Muscle layer of colon (tissue), 2 donors: ENCODE measurements at regions not wholly inside any gene's neighbourhood (a gene's known extent, or its start where the extent isn't known, plus 50 kb on each side); places are given as distances from the start of the nearest gene placed in this dataset.

Experiments used
- H3K27ac ChIP-seq: one replicate; pipeline ENCODE4 v1.7.0; 2013; ENCODE audit warnings: low read depth, mild to moderate bottlenecking, low read length, moderate library complexity
- H3K27me3 ChIP-seq, 2 donors: one replicate each; pipeline ENCODE4 v1.7.0; 2013; ENCODE audit warnings: low read length in 2 of 2, mild to moderate bottlenecking in 2 of 2; ENCODE audit not compliant: insufficient read depth in 2 of 2, control insufficient read depth in 1 of 2
- H3K36me3 ChIP-seq: one replicate; pipeline ENCODE4 v1.7.0; 2013; ENCODE audit warnings: mild to moderate bottlenecking, low read length; ENCODE audit not compliant: insufficient read depth
- H3K4me1 ChIP-seq: one replicate; pipeline ENCODE4 v1.7.0; 2013; ENCODE audit warnings: mild to moderate bottlenecking, low read length; ENCODE audit not compliant: insufficient read depth
- H3K4me3 ChIP-seq, 2 donors: one replicate each; pipeline ENCODE4 v1.7.0; 2013; ENCODE audit warnings: low read length in 2 of 2, low read depth in 1 of 2, mild to moderate bottlenecking in 1 of 2, moderate library complexity in 1 of 2
- H3K9ac ChIP-seq: one replicate; pipeline ENCODE4 v1.7.0; 2013; ENCODE audit warnings: low read length
- H3K9me3 ChIP-seq: one replicate; pipeline ENCODE4 v1.7.0; 2013; ENCODE audit warnings: mild to moderate bottlenecking, low read length
- donor health status: abdominal sarcoma.
- donor health status: Adenocarcinoma of cecum.

- no peak overlapping the region for H3K9ac ChIP-seq
- H3K4me1 ChIP-seq, result peaks cover 5% of the 10 kb centered on the region
- H3K36me3 ChIP-seq, result no peaks in the 10 kb centered on the region
- H3K27me3 ChIP-seq, result peaks cover 0 to 4% of the 10 kb centered on the region in 2 donors
- no peaks in the 10 kb centered on the region for H3K9me3 ChIP-seq
- no peak overlapping the region for H3K4me3 ChIP-seq
- H3K27ac ChIP-seq, result no peak overlapping the region
Measured at GRCh38 chr20:58024241-58024721, 204.2 kb downstream of the ANKRD60 start.

- Histone ChIP-seq H3K27me3 (peaks cover 0 to 4% of the 10 kb centered on the region in 2 donors), H3K27ac (no peak overlapping the region), H3K4me3 (no peak overlapping the region), H3K36me3 (no peaks in the 10 kb centered on the region), H3K9me3 (no peaks in the 10 kb centered on the region), H3K9ac (no peak overlapping the region), H3K4me1 (peaks cover 5% of the 10 kb centered on the region)
Measured at GRCh38 chr20:58023781-58024180, 204.7 kb downstream of the ANKRD60 start.

GRCh38 chr20:58023346-58023745 is 205.1 kb downstream of the ANKRD60 start:
- no peaks in the 10 kb centered on the region for H3K36me3 ChIP-seq
- no peaks in the 10 kb centered on the region for H3K9me3 ChIP-seq
- H3K9ac ChIP-seq, result no peak overlapping the region
- peaks cover 0 to under 1% of the 10 kb centered on the region in 2 donors for H3K27me3 ChIP-seq
- peaks cover 5% of the 10 kb centered on the region for H3K4me1 ChIP-seq
- H3K27ac ChIP-seq, result no peak overlapping the region
- no peak overlapping the region for H3K4me3 ChIP-seq

GRCh38 chr20:58022711-58023110 is 205.7 kb downstream of the ANKRD60 start:
- Histone ChIP-seq H3K4me1 (peaks cover 5% of the 10 kb centered on the region), H3K36me3 (no peaks in the 10 kb centered on the region), H3K4me3 (no peak overlapping the region), H3K27me3 (no peaks in the 10 kb centered on the region), H3K27ac (no peak overlapping the region), H3K9me3 (no peaks in the 10 kb centered on the region), H3K9ac (no peak overlapping the region)

GRCh38 chr20:58021481-58021880 is 207.0 kb downstream of the ANKRD60 start:
- no peak overlapping the region for H3K27ac ChIP-seq
- no peak overlapping the region for H3K9ac ChIP-seq
- no peaks in the 10 kb centered on the region for H3K36me3 ChIP-seq
- no peaks in the 10 kb centered on the region for H3K27me3 ChIP-seq
- no peaks in the 10 kb centered on the region for H3K9me3 ChIP-seq
- peaks cover 5% of the 10 kb centered on the region for H3K4me1 ChIP-seq
- H3K4me3 ChIP-seq, result no peak overlapping the region

- no peak overlapping the region for H3K4me3 ChIP-seq
- no peaks in the 10 kb centered on the region for H3K9me3 ChIP-seq
- H3K27me3 ChIP-seq, result no peaks in the 10 kb centered on the region
- H3K27ac ChIP-seq, result no peak overlapping the region
- H3K4me1 ChIP-seq, result peaks cover 5% of the 10 kb centered on the region
- H3K36me3 ChIP-seq, result no peaks in the 10 kb centered on the region
- no peak overlapping the region for H3K9ac ChIP-seq
Measured at GRCh38 chr20:58020656-58021454, 207.6 kb downstream of the ANKRD60 start.

GRCh38 chr20:58019850-58020625 is 208.4 kb downstream of the ANKRD60 start:
- Histone ChIP-seq H3K27ac (no peak overlapping the region), H3K27me3 (no peaks in the 10 kb centered on the region)

GRCh38 chr20:58019027-58019849 is 209.2 kb downstream of the ANKRD60 start:
- no peaks in the 10 kb centered on the region for H3K36me3 ChIP-seq

More at GRCh38 chr20:58019850-58020625, 208.4 kb downstream of the ANKRD60 start:
- Histone ChIP-seq H3K4me1 (peaks cover 5% of the 10 kb centered on the region), H3K9ac (no peak overlapping the region), H3K36me3 (no peaks in the 10 kb centered on the region), H3K9me3 (no peaks in the 10 kb centered on the region), H3K4me3 (no peak overlapping the region)

GRCh38 chr20:58018590-58018989 is 209.9 kb downstream of the ANKRD60 start:
- H3K9ac ChIP-seq, result no peak overlapping the region
- peaks cover 5% of the 10 kb centered on the region for H3K4me1 ChIP-seq
- H3K27ac ChIP-seq, result no peak overlapping the region
- no peaks in the 10 kb centered on the region for H3K9me3 ChIP-seq
- H3K36me3 ChIP-seq, result no peaks in the 10 kb centered on the region
- H3K27me3 ChIP-seq, result no peaks in the 10 kb centered on the region
- no peak overlapping the region for H3K4me3 ChIP-seq

More at GRCh38 chr20:58019027-58019849, 209.2 kb downstream of the ANKRD60 start:
- H3K27me3 ChIP-seq, result no peaks in the 10 kb centered on the region
- peaks cover 5% of the 10 kb centered on the region for H3K4me1 ChIP-seq
- no peaks in the 10 kb centered on the region for H3K9me3 ChIP-seq
- H3K4me3 ChIP-seq, result no peak overlapping the region
- no peak overlapping the region for H3K27ac ChIP-seq
- no peak overlapping the region for H3K9ac ChIP-seq

GRCh38 chr20:58017970-58018530 is 210.4 kb downstream of the ANKRD60 start:
- Histone ChIP-seq H3K27ac (no peak overlapping the region), H3K36me3 (no peaks in the 10 kb centered on the region), H3K27me3 (no peaks in the 10 kb centered on the region), H3K9ac (no peak overlapping the region), H3K9me3 (no peaks in the 10 kb centered on the region), H3K4me3 (no peak overlapping the region), H3K4me1 (peaks cover 5% of the 10 kb centered on the region)
